HuH-7.5 (cell line): ENCODE measurements at regions not wholly inside any gene's neighbourhood (a gene's known extent, or its start where the extent isn't known, plus 50 kb on each side); places are given as distances from the start of the nearest gene placed in this dataset.
A peak's percentile ranks its signal among the peaks of the same experiment; 100 is the strongest.
"Not testable (repeated sequence)": the region's sequence is repeated elsewhere in the genome, so short reads cannot be mapped to it uniquely, and the experiment has no call there.

ENCODE experiments used
- DNase-seq: peaks from one replicate; pipeline ENCODE4 v3.0.0; 2011; ENCODE audit warnings: low spot score

DNA sequence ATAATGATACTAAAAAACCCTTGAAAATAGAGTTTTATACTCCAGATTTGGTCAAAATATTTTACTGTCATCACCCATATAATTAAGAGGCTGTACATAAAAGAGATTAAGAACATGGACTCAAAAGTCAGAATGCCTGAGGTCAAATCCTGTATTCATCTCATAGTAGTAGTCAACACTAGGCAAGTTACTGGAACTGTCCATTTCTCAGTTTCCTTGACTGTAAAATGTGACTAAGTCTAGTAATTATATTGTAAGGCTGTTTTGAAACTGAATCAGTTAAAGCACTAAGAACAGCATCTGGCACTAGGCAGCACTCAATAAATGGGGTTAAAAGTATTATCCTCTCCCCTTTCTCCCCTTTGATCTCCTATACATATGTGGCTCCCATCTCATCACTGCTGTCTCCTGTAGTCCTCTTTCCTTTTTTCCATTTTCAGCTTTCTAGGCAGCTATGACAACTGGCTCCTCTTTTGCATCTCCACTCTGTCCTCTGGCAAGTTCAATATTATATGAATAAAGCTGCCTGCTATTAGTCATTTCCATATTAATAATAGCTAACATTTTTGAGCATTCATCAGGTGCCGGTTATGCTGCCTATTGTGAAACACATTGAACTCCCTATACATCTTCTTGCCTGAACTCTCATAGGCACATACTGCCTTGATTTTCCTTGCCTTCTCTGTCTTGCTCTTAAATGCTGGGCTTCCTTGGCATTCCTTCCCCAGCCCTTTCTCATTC lies 185.8 kb upstream of the NREP start:
- DNase-seq: no peak

- DNase-seq: no peak
These were observed 185.2 kb upstream of the NREP start for GRCh38 chr5:111942201-111942600.

GRCh38 chr5:111937094-111937493 lies 180.1 kb upstream of the NREP start:
- DNase-seq: no peak

DNA sequence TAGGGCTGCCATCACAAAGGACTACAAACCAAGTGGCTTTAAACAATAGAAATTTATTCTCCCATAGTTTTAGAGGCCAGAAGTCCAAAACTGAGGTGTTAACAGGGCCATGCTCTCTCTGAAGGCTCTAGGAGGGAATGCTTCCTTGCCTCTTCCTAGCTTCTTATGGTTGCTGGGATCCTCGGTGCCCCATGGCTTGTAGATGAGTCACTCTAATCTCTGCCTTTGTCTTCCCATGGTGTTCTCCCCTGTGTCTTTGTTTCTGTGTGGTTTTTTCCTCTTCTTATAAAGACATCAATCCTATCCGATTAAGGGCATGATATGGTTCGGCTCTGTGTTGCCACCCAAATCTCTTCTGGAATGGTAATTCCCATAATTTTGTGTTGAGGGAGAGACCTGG lies 178.8 kb upstream of the NREP start:
- no peak for DNase-seq

DNA sequence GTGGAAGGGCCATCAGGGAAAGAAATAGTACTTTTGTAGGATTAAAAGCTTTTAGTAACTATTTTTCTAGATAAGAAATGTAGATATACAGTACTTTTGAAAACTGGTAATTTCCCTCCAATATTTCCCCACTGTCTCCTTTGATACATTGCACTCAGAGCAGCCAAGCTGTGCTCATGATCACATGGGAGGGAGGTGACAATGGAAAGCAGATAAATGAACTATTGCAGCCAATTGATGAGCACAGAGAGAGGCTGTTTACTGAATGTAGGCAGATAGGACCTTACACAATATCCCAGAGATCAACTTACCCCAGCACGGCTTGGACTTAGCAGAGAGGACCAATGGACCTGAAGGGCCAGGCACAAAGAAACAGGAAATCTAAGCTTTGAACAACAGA lies 178.0 kb upstream of the NREP start:
- DNase-seq: no peak

DNA sequence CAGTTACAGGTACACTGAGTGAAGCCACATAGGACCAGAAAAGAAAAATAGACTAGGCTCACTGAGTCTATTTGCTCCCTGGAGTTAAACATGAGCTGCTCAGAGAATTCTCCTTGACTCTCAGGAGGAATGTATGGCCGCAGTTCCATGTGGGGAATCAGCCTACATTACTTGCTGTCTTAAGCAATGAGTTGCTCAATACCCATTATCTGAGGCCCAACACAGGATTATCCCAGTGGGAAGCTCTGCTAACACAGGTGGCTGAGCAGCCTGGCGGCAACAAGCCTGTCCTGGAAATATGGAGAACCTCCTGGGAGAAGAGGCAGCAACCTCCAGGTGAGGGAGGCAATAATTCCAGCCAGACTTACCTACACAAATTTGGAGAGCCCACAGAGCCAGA lies 177.5 kb upstream of the NREP start:
- DNase-seq: no peak

GRCh38 chr5:111933086-111933485 lies 176.1 kb upstream of the NREP start:
- DNase-seq: no peak

DNA sequence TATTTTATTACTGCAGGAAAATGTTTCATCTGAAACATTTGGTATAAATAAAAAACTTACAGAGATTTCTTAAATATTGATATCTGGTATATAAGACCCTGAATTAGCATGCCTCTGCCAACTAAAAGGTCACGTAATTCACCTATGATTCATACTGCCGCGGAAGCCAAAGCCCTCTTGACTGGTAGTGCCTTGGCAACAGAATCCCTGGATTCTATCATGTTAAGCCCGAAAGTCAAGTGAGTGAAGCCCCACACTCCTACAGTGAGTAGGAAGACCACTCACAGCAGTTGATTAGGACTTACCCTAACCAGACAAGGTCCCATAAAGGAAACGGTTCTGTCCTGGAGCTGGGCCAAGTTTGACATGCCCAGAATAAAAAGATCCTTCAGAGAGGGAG lies 175.6 kb upstream of the NREP start:
- no peak for DNase-seq

- DNase-seq: no peak
These were observed 175.2 kb upstream of the NREP start for GRCh38 chr5:111932199-111932598.

DNA sequence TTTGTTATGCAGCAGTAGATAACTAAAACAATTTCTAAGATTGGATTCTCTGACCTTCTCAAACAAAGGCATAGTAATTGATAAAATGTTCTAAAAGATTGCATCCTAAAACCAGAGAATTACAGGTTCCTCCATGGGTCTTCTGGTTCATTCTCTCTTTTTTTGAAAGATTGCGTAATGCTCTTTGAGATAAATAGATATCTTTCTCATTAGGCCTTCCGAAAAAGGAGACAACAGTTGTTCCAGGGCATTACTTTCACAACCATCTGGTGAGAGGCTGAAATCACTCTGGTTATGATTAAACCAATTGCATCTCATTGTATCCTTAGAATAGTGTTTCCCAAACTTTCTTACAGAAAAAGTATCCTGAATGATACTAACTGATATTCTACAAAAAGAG lies 174.7 kb upstream of the NREP start:
- DNase-seq: no peak

DNA sequence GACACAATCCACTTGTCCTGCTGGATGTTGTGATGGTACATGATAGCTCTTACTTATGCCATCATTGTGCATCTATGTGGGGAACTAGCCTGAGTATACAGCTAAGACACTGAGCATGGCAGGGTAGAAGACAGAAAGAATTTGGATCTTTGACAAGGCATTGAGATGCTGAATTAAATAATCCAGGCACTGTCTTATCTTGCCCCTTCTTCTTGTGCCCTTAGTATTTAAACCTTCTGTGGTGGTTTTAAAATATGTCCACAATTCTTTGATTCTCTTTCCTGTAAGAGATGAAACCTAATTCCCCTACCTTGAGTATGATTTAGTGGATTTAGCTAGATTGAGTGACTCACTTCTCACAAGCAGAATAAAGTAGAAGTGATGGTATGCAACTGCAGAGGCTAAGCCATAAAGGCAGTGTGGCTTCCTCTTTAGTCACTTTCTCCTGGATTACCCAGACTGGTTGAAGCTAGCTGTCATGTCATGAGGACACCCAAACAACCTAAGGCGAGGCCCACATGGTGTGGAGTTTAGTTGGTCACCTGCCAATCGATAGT lies 174.0 kb upstream of the NREP start:
- no peak for DNase-seq

DNA sequence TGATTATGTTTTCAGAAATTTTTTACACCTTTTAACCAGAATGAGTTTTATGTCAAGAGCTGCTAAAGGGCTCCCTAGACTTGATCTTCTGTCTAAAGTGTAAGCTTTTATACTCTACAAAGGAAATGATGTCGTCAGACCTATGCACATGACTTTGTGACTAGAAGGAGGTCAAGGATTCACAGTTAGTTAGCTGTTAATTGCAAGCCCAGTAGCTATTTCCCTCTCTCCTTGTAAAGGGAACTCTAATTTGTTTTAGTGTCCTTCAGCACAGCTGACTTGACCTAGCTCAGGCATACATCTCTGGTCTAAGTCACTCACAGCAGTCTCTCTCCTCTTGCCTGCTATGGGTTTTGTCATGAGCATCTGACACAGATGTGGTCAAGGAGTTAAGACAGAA lies 173.5 kb upstream of the NREP start:
- DNase-seq: no peak

- peak; percentile 8 for DNase-seq
These were observed 172.9 kb upstream of the NREP start for GRCh38 chr5:111929867-111930266.

DNA sequence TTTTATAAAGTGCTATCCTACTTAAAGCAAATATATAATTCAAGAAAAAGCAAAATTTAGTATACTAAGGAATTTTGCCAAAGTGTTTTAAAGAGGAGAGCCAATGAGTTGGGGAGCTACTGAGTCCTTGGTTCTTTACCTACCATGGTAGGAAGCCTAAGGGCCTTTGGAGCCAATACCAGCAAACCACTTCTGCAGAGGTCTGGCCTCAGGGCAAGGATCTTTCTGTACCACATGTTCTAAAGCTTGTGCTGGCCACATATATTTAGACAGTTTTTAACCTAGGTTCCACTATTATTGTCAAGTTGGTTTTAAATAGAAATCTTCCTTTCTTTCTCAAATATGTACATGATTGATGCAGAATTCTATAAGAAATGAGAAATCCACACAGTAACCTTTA lies 172.3 kb upstream of the NREP start:
- no peak for DNase-seq

DNA sequence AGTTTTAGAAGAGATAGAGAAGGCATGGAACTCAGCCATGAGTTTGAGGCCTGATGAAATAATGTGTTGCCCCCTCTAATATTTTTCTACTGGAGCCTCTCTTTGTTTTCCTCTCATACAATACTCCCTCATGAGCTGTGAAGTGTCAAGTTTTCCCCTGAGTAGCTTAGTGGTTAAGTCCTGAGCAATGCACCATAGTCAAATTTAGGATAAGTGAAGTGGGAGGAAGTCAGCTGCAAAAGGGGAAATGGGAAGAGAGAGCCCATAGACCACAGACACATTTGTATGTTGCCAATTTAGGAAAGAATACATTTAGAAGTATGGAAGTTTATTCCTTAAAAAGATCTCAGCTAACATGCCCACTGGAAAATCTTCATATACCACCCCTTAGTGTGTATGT lies 171.5 kb upstream of the NREP start:
- DNase-seq: no peak

DNA sequence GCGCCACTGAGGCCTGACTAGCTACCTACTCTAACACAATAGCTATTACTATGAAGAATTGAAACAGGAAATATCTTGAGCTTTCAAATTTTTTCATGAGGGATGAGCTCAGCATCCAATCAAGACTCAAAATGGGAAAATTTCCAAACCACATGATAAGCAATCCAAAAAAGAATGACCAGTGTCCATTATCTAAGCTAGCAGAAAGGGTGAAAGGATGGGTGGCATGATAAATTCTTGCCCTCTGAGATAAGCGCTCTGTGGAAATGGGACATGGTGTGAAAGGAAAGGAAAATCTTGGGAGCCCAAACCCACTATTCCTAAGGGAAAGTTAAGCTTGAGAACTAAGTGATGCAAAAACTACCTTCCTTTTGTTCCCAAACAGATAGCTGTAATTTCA lies 170.2 kb upstream of the NREP start:
- DNase-seq: no peak

DNA sequence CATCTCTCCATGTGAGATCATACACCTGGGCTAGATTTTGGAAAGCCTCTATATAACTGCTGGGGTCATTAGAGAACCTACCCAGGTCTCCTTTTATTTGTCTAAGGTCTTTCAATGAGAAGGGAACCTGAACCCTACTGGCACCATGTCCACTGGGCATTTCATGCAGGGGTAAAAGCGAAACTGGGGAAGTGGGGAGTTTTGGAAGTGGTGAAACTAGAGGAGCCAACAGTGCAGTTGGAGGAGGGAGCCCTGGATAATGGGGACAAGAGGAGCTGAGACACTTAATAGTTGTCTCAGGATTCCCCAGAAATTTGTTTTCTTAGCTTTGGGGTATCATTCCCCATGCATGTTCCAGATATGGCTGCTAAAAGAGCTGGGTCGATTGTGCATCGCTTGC lies 169.0 kb upstream of the NREP start:
- DNase-seq: no peak

- no peak for DNase-seq
These were observed 165.3 kb upstream of the NREP start for GRCh38 chr5:111922344-111922743.

GRCh38 chr5:111921691-111922090 lies 164.7 kb upstream of the NREP start:
- DNase-seq: not testable (repeated sequence)

- no peak for DNase-seq
These were observed 158.1 kb upstream of the NREP start for GRCh38 chr5:111914966-111915636.

GRCh38 chr5:111902436-111902835 lies 145.4 kb upstream of the NREP start:
- no peak for DNase-seq

DNA sequence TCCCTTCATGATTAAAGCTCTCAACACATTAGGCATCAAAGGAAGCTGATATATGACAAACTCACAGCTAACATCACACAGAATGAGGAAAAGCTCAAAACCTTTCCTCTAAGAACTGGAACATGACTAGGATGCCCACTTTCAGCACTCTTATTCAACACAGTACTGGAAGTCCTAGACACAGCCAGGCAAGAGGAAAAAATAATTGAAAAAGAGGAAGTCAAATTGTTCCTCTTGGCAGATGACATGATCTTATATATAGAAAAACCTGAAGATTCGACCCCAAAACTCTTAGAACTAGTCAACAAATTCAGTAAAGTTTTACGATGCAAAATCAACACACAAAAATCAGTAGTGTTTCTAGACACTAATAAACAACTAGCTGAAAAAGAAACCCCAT lies 144.3 kb upstream of the NREP start:
- DNase-seq: no peak

GRCh38 chr5:111892949-111893348 lies 136.0 kb upstream of the NREP start:
- DNase-seq: no peak

- DNase-seq: no peak
These were observed 130.7 kb upstream of the NREP start for GRCh38 chr5:111887706-111888105.
